ENCODE measurements at regions not wholly inside any gene's neighbourhood (a gene's known extent, or its start where the extent isn't known, plus 50 kb on each side); places are given as distances from the start of the nearest gene placed in this dataset.

- DNase-seq, result no peak
These were observed 199.6 kb upstream of the MID1 start for GRCh38 chrX:10819973-10820372.

- no peak for DNase-seq
These were observed 200.9 kb upstream of the MID1 start for GRCh38 chrX:10821293-10821692.

- no peak for DNase-seq
These were observed 207.7 kb upstream of the MID1 start for GRCh38 chrX:10828036-10828435.

GRCh38 chrX:10828640-10829039 is 208.3 kb upstream of the MID1 start:
- peak; percentile 56 for DNase-seq

- DNase-seq, result peak; percentile 29
These were observed 211.5 kb upstream of the MID1 start for GRCh38 chrX:10831716-10832502.

GRCh38 chrX:10833299-10834169 is 213.1 kb upstream of the MID1 start:
- no peak for DNase-seq

GRCh38 chrX:10841579-10841978 is 221.2 kb upstream of the MID1 start:
- no peak for DNase-seq

- no peak for DNase-seq
These were observed 222.3 kb upstream of the MID1 start for GRCh38 chrX:10842646-10843045.

GRCh38 chrX:10847333-10847732 is 226.9 kb upstream of the MID1 start:
- DNase-seq, result no peak

- no peak for DNase-seq
These were observed 231.4 kb upstream of the MID1 start for GRCh38 chrX:10851809-10852208.

- no peak for DNase-seq
These were observed 234.2 kb upstream of the MID1 start for GRCh38 chrX:10854594-10854993.

- DNase-seq, result no peak
These were observed 235.5 kb upstream of the MID1 start for GRCh38 chrX:10855845-10856244.

GRCh38 chrX:10856797-10857196 is 236.4 kb upstream of the MID1 start:
- DNase-seq, result no peak

- DNase-seq, result no peak
These were observed 239.0 kb upstream of the MID1 start for GRCh38 chrX:10859353-10859752.

- DNase-seq, result no peak
These were observed 235.1 kb upstream of the HCCS start for GRCh38 chrX:10875995-10876394.

- DNase-seq, result no peak
These were observed 228.6 kb upstream of the HCCS start for GRCh38 chrX:10882484-10882883.

- DNase-seq, result no peak
These were observed 226.9 kb upstream of the HCCS start for GRCh38 chrX:10884246-10884645.

- DNase-seq, result no peak
These were observed 218.4 kb upstream of the HCCS start for GRCh38 chrX:10892621-10893225.

- no peak for DNase-seq
These were observed 217.8 kb upstream of the HCCS start for GRCh38 chrX:10893366-10893765.

GRCh38 chrX:10893976-10894375 is 217.2 kb upstream of the HCCS start:
- no peak for DNase-seq

GRCh38 chrX:10897768-10898167 is 213.4 kb upstream of the HCCS start:
- no peak for DNase-seq

- DNase-seq, result no peak
These were observed 210.4 kb upstream of the HCCS start for GRCh38 chrX:10900585-10901289.

GRCh38 chrX:10901290-10901633 is 209.9 kb upstream of the HCCS start:
- DNase-seq, result no peak

Data from NCI-H1092 (cell line).